Immature natural killer cell (primary cell): ENCODE measurements at regions not wholly inside any gene's neighbourhood (a gene's known extent, or its start where the extent isn't known, plus 50 kb on each side); places are given as distances from the start of the nearest gene placed in this dataset.

ENCODE experiments used
- DNase-seq, 3 donors: peaks; one replicate each; pipeline ENCODE4 v3.0.0; 2022; ENCODE audit warnings: mixed read lengths in 1 of 3
- H3K27ac Mint-ChIP-seq, 6 donors: one replicate each; pipeline ENCODE4 v1.8.0; 2020; ENCODE audit warnings: mixed read lengths in 6 of 6, mild to moderate bottlenecking in 5 of 6, inconsistent platforms in 4 of 6, moderate library complexity in 3 of 6
- H3K27me3 Mint-ChIP-seq, 3 donors: one replicate each; pipeline ENCODE4 v1.8.0; 2020 to 2021; ENCODE audit warnings: low read depth in 3 of 3, mild to moderate bottlenecking in 3 of 3, mixed read lengths in 3 of 3, moderate library complexity in 3 of 3, inconsistent platforms in 1 of 3
- H3K36me3 Mint-ChIP-seq, 3 donors: one replicate each; pipeline ENCODE4 v1.8.0; 2020; ENCODE audit warnings: mixed read lengths in 3 of 3, inconsistent platforms in 2 of 3, mild to moderate bottlenecking in 2 of 3
- H3K4me1 Mint-ChIP-seq, 2 donors: one replicate each; pipeline ENCODE4 v1.8.0; 2020; ENCODE audit warnings: inconsistent platforms in 2 of 2, mild to moderate bottlenecking in 2 of 2, mixed read lengths in 2 of 2, moderate library complexity in 1 of 2
- H3K4me3 Mint-ChIP-seq, 5 donors: one replicate each; pipeline ENCODE4 v1.8.0; 2020; ENCODE audit warnings: mild to moderate bottlenecking in 5 of 5, mixed read lengths in 5 of 5, inconsistent platforms in 3 of 5, moderate library complexity in 3 of 5
- H3K9me3 Mint-ChIP-seq, 6 donors: one replicate each; pipeline ENCODE4 v1.8.0; 2020; ENCODE audit warnings: mild to moderate bottlenecking in 6 of 6, mixed read lengths in 6 of 6, inconsistent platforms in 4 of 6, moderate library complexity in 3 of 6

DNA sequence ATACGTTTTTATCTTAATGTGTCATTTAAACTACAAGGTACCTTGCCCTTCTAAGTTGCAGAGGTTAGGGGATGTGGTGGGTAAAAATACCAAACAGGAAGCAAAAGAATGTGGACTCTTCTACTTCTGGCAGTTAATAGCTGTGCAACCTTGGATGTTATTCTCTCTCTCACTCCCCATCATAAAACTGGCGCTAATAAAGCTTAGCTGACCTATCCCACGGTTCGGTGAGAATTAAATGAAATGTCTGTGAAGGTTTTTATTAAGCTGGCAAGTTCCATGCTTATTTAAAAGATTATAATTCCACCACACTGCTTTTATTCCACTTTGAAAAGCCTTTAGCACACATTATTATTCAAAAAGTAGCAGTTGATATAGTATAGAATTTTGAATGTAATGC lies 127.8 kb upstream of the SLC22A23 start:
- Mint-ChIP-seq H3K27ac (no peak overlapping the region), H3K36me3 (no peaks in the 10 kb centered on the region), H3K4me3 (no peak overlapping the region), H3K9me3 (peaks cover 1 to 14% (median 6%) of the 10 kb centered on the region in 6 donors), H3K4me1 (no peaks in the 10 kb centered on the region), H3K27me3 (peaks cover 0 to 14% (median 7%) of the 10 kb centered on the region in 3 donors)
- no peak for DNase-seq

DNA sequence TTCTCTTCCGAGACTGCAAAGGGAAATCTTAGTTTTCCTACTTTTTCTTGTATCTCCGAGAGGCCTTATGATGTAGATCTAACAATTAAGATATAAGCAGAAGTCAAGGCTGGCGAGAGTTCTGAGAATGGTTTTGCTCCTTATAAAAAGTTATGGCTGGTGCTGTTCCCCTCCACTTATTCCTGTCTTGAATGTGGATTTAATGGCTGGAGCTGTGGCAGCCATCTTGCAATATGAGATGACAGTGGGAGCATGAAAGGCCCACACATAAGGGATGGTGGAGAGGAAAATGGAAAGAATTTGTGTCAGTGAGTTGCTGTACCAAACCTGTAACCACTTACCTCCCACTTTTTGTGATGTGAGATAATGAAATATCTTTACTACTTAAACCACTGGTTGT lies 124.6 kb upstream of the SLC22A23 start:
- no peak for DNase-seq
- no peak overlapping the region for H3K27ac Mint-ChIP-seq
- no peaks in the 10 kb centered on the region for H3K9me3 Mint-ChIP-seq
- H3K36me3 Mint-ChIP-seq: no peaks in the 10 kb centered on the region
- no peaks in the 10 kb centered on the region for H3K4me1 Mint-ChIP-seq
- no peak overlapping the region for H3K4me3 Mint-ChIP-seq
- H3K27me3 Mint-ChIP-seq: peaks cover 0 to 8% (median 0%) of the 10 kb centered on the region in 3 donors

DNA sequence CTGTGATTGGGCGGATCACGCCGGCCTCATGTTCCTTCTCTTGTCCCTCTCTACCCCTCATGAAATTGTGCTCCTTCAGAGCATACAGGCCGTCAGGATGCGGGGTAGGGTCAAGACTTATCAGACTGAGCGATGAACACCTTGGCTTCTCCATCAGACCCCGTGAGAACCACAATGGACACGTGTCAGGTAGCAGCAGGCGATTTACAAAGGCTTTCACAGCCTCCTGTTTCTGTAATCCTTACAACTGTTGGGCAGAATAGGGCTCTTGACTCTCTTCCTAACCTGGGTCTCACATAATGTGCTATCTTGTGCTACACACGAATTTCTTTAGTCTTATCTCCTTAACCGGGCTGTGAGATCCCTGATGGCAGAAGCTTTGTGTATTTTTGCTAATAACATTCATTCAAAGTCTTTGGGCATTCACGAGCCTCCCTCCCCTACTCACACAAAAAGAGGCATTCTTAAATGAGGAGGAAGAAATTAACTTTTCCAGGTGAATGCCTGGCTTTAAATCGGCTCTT lies 122.9 kb upstream of the SLC22A23 start:
- no peaks in the 10 kb centered on the region for H3K4me1 Mint-ChIP-seq
- peaks cover 0 to 3% (median 0%) of the 10 kb centered on the region in 3 donors for H3K27me3 Mint-ChIP-seq
- no peak overlapping the region for H3K4me3 Mint-ChIP-seq
- no peak overlapping the region for H3K27ac Mint-ChIP-seq
- no peaks in the 10 kb centered on the region for H3K36me3 Mint-ChIP-seq
- H3K9me3 Mint-ChIP-seq: no peaks in the 10 kb centered on the region
- no peak for DNase-seq

DNA sequence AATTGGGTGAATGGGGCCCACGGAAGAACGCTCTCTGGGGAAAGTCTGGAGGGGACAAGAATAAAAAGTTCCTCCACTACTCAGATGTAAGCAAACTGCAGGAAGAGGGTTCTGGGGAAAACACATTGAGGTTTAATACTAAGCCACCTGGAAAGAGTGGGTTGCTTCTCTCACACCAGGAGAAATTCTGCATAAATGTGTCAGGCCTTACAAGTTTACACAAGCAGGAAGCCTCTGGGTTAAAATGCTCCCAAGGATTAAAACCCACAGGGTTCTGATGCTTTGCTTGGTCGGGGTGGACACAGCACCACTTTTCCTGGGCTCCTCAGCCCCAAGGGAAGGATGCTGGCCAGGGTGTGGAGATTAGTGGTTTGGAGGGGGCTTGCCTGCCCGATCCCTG lies 122.1 kb upstream of the SLC22A23 start:
- Mint-ChIP-seq H3K4me3 (no peak overlapping the region), H3K9me3 (no peaks in the 10 kb centered on the region), H3K4me1 (no peaks in the 10 kb centered on the region), H3K27me3 (peaks cover 0 to 6% (median 0%) of the 10 kb centered on the region in 3 donors), H3K36me3 (no peaks in the 10 kb centered on the region), H3K27ac (no peak overlapping the region)
- DNase-seq: no peak

DNA sequence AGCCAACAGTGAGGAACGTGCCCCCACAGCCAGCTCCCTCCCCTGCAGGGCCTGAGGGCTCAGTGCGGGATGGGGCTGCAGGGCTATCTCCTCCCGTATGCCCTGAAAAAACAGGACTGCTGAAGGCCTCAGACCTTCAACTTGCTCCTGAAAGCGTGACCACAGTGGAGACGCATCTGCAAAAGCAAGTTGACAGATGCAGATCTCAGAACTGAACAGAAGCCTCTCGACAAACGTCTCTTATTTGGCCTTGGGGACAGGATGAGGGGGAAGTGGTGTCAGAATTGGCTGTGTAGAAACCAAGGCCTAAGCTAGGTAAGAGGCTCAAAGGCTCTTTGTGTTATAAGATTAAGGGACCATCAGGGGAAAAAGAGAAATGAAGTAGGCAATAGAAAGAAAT lies 120.7 kb upstream of the SLC22A23 start:
- no peak overlapping the region for H3K27ac Mint-ChIP-seq
- no peak overlapping the region for H3K4me3 Mint-ChIP-seq
- no peaks in the 10 kb centered on the region for H3K4me1 Mint-ChIP-seq
- H3K9me3 Mint-ChIP-seq: no peaks in the 10 kb centered on the region
- no peak for DNase-seq
- peaks cover 0 to 8% (median 0%) of the 10 kb centered on the region in 3 donors for H3K27me3 Mint-ChIP-seq
- H3K36me3 Mint-ChIP-seq: no peaks in the 10 kb centered on the region

DNA sequence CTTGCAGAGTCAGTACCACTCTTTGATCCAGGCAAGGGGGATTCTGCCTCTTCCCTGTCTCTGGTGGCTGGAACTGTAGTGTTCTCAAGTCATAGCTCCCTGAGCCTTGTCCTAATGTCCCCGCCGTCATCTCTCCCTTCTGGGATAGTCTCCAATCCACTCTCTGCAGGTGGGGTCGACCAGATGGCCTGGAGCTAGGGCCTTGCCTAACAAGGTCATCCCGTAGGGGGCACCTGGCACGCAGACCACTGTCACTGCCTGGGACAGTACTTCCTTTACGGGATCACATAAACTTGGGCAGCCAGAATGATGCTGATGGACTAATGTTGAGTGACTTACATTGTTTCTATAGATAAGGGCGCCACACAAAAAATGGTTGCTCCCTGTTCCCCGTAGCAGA lies 118.9 kb upstream of the SLC22A23 start:
- no peaks in the 10 kb centered on the region for H3K4me1 Mint-ChIP-seq
- H3K9me3 Mint-ChIP-seq: no peaks in the 10 kb centered on the region
- no peaks in the 10 kb centered on the region for H3K36me3 Mint-ChIP-seq

DNA sequence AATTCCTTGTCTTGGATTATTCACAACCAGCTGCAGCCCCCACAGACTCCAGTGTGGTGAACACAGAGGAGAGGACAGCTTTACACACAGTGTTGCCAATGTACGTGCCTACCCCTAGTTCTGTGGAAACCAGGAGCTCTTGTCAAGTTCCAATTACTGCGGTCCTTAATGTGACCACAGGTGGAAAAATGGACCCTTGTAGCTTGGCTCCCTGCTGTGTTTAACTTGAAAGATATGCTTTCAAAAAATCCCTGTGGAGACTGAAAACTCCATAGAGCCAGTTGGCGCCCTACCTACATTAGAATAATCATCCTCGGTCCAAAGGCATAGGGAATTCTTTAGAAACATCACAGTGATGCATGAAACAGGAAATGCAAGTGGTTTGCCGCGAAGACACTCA lies 118.3 kb upstream of the SLC22A23 start:
- Mint-ChIP-seq H3K4me3 (no peak overlapping the region), H3K4me1 (no peaks in the 10 kb centered on the region), H3K27me3 (peaks cover 0 to 8% (median 0%) of the 10 kb centered on the region in 3 donors), H3K27ac (no peak overlapping the region), H3K9me3 (no peaks in the 10 kb centered on the region), H3K36me3 (no peaks in the 10 kb centered on the region)
- DNase-seq: no peak

More for the DNA sequence above, 118.9 kb upstream of the SLC22A23 start:
- no peak overlapping the region for H3K27ac Mint-ChIP-seq
- H3K4me3 Mint-ChIP-seq: no peak overlapping the region
- H3K27me3 Mint-ChIP-seq: peaks cover 0 to 8% (median 0%) of the 10 kb centered on the region in 3 donors
- DNase-seq: no peak

DNA sequence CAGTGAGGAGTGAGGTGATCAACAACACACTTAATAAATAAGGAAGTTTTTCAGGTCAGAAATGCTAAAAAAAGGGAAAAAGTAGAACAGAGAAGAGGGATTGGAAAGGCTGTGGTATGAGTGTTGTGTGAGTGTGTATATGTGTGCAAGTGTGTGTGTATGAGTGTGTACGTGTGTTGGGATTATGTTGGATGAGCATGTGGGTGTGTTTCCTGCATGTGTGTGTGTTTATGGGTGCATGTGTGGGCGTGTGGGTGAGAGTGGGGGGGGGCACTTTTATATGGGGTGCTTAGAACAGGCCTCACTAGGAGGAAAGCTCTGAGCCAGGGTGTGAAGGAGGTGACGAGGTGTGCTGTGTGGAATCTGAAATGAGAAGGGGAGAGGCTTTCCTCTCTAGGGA lies 116.8 kb upstream of the SLC22A23 start:
- H3K4me3 Mint-ChIP-seq: no peak overlapping the region
- no peaks in the 10 kb centered on the region for H3K9me3 Mint-ChIP-seq
- DNase-seq: no peak
- no peaks in the 10 kb centered on the region for H3K4me1 Mint-ChIP-seq
- H3K36me3 Mint-ChIP-seq: no peaks in the 10 kb centered on the region
- H3K27ac Mint-ChIP-seq: no peak overlapping the region
- H3K27me3 Mint-ChIP-seq: peaks cover 0 to 8% (median 0%) of the 10 kb centered on the region in 3 donors

DNA sequence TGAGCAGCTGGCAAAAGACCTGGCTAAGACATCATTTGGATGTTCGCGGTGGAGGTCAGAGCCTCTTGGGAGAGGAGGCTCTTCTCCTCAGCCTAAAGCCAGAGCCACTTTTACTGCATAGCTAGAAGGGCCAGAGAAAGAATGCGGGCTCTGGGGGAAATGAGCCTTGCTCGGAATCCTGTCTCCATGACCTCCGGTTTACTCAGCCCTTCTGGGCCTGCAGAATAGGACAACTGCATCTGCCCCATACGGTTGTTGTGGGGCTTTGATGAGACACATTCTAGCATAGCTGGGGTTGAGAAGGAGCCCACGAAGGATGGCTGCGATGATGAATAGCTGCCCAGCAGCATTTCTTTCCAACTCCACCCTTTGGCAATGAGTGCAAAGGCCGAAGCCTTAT lies 115.0 kb upstream of the SLC22A23 start:
- no peak overlapping the region for H3K27ac Mint-ChIP-seq
- DNase-seq: no peak
- no peaks in the 10 kb centered on the region for H3K9me3 Mint-ChIP-seq
- H3K4me3 Mint-ChIP-seq: no peak overlapping the region
- H3K27me3 Mint-ChIP-seq: peaks cover 0 to 8% (median 4%) of the 10 kb centered on the region in 3 donors
- H3K4me1 Mint-ChIP-seq: no peaks in the 10 kb centered on the region
- H3K36me3 Mint-ChIP-seq: no peaks in the 10 kb centered on the region

DNA sequence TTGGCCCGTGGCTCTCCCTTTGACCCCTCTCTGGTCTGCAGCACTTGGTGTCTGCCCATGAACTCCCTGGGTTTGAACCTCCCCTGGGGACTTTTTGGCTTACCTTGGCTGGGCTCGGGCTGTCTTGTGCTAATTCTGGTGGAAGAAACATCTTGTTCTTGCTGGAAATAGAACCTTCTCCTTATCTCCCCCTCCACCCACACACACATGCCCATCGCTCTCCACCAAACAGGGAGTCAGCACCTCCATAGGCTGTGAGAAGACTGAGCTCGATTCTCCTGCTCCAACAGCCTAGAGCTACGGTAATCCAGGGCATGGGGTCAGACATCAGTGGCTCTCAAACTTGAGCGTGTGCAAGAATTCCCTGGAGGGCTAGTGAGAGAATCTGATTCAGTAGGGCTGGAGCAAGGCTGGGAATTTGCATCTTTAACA lies 114.4 kb upstream of the SLC22A23 start:
- Mint-ChIP-seq H3K36me3 (no peaks in the 10 kb centered on the region), H3K9me3 (no peaks in the 10 kb centered on the region), H3K4me3 (no peak overlapping the region), H3K27ac (no peak overlapping the region), H3K27me3 (peaks cover 0 to 8% (median 4%) of the 10 kb centered on the region in 3 donors), H3K4me1 (no peaks in the 10 kb centered on the region)
- no peak for DNase-seq

DNA sequence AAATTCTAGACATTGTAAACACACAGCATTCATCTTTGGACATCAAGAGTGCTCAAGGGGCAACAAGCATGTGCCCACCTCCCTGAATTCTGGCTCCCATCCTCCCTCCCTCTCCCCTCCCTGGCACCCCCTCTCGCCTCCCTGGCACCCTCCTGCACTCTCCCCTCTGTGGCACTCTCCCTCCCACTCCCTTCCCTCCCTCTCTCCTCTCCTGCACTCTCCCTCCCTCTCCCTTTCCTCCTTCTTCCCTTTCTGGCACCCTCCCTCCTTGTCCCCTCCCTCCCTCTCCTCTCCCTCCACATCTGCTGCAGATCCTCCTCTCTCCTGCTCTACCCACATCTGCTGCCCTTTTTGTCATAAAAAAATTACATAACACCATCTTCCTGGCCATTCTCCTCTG lies 113.0 kb upstream of the SLC22A23 start:
- Mint-ChIP-seq H3K9me3 (no peaks in the 10 kb centered on the region), H3K27ac (no peak overlapping the region), H3K36me3 (no peaks in the 10 kb centered on the region), H3K27me3 (peaks cover 0 to 8% (median 4%) of the 10 kb centered on the region in 3 donors), H3K4me3 (no peak overlapping the region), H3K4me1 (peaks cover 2 to 4% of the 10 kb centered on the region in 2 donors)
- DNase-seq: no peak

DNA sequence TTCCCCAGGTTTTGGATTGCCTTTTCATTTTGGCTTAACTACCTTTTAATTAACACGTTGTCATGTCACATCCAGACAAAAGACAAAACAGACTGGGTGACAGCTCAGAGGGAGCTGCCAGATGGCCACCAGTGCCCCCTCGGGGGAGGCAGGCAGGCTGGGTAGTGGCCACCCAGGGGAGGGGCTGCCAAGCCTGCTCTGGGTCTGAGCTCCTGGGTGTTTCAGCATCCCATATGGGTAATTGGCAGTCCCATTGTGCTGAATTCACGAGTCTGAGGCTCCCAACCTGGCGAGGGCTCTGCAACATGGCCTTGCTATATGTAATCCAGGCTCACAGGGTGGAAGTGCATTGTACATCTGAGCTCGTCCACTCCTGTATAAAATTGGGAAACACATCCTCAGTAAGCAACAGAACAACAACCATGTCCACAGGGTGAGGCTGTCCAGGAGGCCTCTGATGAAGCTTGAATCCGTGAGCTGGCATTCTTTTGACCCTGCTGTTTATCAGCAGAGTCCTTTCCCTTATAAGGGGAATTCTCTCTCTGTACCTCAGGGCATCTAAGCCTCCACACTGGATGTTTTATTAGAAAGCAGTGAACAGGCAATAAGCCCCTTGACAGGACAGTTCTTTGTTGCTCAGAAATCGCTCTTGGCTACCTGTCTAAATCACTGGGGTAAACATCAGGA lies 111.7 kb upstream of the SLC22A23 start:
- Mint-ChIP-seq H3K4me1 (peaks cover 10 to 16% of the 10 kb centered on the region in 2 donors), H3K4me3 (no peak overlapping the region), H3K27ac (no peak overlapping the region), H3K9me3 (no peaks in the 10 kb centered on the region), H3K36me3 (peaks cover 0 to 4% (median 0%) of the 10 kb centered on the region in 3 donors), H3K27me3 (peaks cover 2 to 4% (median 3%) of the 10 kb centered on the region in 3 donors)
- DNase-seq: no peak

DNA sequence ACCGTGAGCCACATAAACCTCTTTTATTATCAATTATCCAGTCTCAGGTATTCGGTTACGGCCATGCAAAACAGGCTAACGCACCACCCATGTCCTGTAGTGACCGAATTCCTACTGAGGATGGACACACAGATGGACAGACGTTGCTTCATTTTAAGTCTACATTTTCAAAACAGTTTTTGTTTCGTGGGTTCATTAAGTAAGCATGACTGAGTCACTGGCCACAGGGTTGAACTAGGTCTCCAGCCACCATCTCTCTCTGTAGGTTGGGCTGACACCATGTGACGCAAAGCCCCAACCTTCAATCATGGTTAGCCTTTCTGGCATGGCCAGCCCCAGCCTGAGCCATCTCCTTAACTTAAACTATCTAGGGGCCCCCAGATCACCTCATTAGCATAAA lies 110.0 kb upstream of the SLC22A23 start:
- Mint-ChIP-seq H3K4me1 (peaks cover 15 to 29% of the 10 kb centered on the region in 2 donors), H3K9me3 (no peaks in the 10 kb centered on the region), H3K27me3 (peaks cover 2 to 5% (median 3%) of the 10 kb centered on the region in 3 donors), H3K36me3 (peaks cover 0 to 4% (median 0%) of the 10 kb centered on the region in 3 donors), H3K27ac (no peak overlapping the region), H3K4me3 (no peak overlapping the region)
- no peak for DNase-seq

DNA sequence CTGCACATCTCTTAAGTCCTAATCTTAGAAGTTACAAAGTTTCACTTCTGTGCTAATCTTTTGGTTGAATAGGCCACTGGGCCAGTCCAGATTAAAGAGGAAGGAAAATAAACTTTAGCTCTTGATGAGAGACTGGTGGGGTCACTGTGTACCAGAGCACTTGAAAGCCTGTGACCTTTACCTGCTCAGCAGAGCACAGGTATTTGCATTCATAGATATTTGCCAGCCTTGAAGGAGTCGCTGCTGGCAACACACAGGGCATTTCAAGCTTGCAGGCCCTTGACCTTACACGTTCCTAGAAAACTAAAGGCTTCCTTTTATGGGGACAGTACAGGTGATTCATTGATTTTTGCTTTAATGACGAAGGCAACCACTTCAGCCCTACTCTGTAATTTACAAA lies 108.4 kb upstream of the SLC22A23 start:
- Mint-ChIP-seq H3K36me3 (peaks cover 0 to 12% (median 0%) of the 10 kb centered on the region in 3 donors), H3K4me3 (no peak overlapping the region), H3K27me3 (peaks cover 2 to 9% (median 3%) of the 10 kb centered on the region in 3 donors)

DNA sequence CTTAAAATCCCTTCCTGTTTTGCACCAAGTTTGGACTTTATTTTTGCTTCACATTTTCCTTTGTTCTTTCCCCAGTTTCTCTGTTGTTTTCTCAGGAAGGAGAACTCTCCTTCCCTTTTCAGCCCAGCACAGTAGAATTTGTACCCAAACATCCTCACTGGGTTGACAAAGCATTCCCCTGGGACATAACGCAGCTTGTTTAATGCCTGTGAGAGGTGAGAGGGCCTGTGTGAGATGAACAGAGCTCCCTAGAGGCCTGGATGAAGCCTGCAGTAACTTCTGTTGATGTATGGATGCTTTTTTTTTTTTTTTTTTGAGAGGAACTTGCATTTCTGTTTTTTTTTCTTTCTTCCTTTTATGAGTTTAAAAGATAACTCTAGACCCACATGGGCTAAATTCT lies 104.9 kb upstream of the SLC22A23 start:
- Mint-ChIP-seq H3K4me3 (no peak overlapping the region), H3K9me3 (peaks cover 0 to 3% (median 0%) of the 10 kb centered on the region in 6 donors), H3K27ac (no peak overlapping the region), H3K4me1 (peaks cover 15 to 29% of the 10 kb centered on the region in 2 donors), H3K36me3 (peaks cover 0 to 12% (median 0%) of the 10 kb centered on the region in 3 donors), H3K27me3 (peaks cover 2 to 10% (median 3%) of the 10 kb centered on the region in 3 donors)
- no peak for DNase-seq

More for the DNA sequence above, 108.4 kb upstream of the SLC22A23 start:
- Mint-ChIP-seq H3K9me3 (no peaks in the 10 kb centered on the region), H3K27ac (no peak overlapping the region), H3K4me1 (peaks cover 15 to 29% of the 10 kb centered on the region in 2 donors)
- no peak for DNase-seq
